Fibroblast of skin of left quadriceps (primary cell): ENCODE measurements at regions not wholly inside any gene's neighbourhood (a gene's known extent, or its start where the extent isn't known, plus 50 kb on each side); places are given as distances from the start of the nearest gene placed in this dataset.

Source experiments
- DNase-seq, 2 experiments: peaks; one replicate each; pipeline ENCODE4 v3.0.0-alpha.2; 2013; ENCODE audit warnings: low read depth in 2 of 2

GRCh38 chr4:125062115-125063050 is 252.4 kb upstream of the FAT4 start:
- DNase-seq: no peak

DNA sequence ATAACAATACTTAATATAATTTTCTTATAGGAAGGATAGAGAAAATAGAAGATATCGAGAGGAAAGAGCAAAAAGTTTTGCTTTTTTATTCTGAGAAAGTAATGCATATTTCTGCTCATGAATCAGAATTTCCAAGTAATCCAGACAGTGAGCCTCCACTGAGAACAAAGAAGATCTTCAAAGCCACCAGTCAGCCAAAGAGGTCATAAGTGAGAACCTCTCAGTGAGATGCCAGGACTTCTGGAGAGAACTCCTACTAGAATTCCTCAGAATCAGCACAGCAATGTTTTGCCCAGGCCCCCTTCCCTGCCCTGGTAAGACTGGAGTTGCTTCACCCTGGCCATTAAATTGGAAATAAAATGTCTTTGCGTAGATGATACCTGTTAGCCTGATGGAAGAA is 254.4 kb upstream of the FAT4 start:
- no peak for DNase-seq

DNA sequence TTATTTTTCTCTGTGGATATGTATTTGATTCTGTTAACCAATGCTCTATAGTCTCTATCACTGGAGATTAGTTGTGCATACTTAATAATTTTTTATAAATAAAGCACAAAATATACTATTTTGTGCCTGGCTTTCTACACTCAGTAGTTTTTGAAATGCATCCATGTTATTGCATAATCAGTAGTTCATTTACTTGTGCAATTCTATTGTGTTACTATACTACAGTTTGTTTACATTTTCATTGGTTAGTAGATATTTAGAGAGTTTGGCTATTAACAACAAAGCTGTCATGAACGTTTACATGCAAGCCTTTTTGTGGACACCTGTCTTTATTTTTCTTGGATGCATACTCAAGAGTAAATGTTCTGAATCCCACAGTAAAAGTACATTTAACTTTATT is 265.0 kb upstream of the FAT4 start:
- no peak for DNase-seq

DNA sequence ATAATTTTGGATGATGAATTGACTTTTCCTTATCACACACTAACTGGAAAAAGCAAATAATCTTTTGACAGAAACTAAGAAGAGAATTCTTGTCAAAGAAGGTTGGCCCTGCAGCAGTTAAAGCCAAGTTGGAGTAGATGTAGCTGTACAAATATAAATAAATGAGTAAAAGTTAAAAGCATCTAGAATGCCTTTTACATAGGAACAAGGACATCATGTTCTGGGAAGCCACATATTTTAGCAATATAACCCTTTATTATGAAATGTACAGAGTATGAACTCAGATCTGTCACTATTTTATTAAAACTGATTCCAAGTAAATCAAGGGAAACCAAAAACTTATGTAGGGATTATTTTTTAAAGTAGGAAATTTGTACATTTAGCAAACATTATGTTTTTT is 269.4 kb upstream of the FAT4 start:
- DNase-seq: no peak

DNA sequence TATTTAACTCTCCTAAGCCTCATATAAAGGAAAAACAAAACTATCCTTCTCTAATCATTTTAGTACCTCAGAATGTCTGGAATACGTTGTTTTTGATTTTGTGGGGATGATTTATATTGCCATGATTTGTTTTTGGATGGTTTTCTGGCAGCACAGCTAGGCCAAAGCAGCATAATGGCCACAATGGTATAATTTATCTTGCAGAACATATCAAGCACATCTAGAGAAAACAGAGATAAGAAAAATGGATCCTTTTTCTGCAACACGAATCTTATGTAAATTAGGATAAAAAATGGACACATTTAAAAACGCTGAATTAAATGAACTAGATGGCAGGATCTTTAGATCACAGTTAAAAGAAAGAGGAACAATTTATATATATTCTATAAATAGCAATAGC is 269.9 kb upstream of the FAT4 start:
- DNase-seq: no peak

DNA sequence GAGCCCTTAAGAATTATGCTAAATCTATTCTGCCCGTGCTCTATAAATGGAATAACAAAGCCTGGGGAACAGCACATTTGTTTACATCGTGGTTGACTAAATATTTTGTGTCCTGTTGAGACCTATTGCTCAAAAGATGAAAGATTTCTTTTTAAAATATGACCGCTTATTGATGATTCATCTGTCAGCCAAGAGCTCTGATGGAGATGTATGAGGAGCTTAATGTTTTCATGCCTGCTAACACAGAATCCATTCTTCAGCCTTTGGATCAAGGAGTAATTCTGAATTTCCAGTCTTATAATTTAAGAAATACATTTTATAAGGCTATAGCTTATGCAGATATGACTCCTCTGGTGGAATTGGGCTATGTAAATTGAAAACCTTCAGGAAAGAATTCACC is 271.3 kb upstream of the FAT4 start:
- DNase-seq: peak in 1 of 2 experiments; percentile 11

- DNase-seq: peak; percentile 21 to 30
Measured at GRCh38 chr4:125042041-125042440, 272.7 kb upstream of the FAT4 start.

GRCh38 chr4:125041372-125041930 is 273.3 kb upstream of the FAT4 start:
- DNase-seq: no peak

GRCh38 chr4:125039550-125039949 is 275.2 kb upstream of the FAT4 start:
- no peak for DNase-seq

DNA sequence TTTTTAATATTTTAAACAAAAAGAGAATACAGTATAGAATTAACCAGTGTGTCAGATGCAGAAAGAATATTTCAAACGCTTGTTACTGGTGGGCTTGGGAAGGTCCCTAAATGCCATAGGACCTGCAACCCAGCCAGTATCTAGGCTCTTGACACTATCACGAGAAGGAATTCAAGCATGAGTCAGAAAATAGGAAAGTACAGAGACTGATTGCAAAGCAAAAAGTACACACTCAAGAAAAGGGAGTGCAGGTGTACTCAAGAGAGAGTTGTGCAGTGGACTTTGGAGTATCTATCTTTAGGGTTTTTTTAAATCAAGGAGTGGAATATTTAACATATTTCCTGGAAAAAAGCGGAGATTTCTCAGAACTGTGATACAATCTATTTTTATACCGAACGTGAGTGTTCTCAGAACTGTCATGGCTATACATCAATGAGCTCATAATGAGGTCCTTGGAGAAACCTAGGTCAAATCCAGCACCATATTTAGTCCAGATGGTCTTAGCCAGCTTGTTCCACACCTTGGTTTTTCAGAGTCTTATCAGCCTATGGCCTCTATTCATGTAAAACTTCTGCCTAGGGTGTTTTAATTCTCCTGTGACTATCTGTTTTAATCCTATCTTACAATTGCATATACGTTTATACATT is 291.8 kb upstream of the FAT4 start:
- no peak for DNase-seq

DNA sequence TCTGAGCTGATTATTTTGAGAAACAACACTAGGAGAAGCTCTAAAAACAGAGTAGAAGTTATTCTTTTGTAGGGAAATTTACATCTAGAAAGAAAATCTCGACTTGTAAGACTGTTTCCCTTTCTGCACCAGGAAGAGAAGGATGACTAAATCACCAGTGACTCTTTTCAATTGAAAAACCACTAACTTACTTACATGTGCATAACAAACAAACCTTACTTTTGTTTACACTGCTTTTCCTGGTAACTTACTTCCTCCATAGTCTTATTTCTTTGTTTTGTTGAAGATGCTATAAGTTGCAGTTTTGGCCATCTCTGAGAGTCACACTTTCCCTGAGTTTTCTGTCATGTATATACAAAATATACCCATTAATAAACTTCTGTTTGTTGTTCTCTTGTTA is 293.6 kb upstream of the FAT4 start:
- DNase-seq: no peak

DNA sequence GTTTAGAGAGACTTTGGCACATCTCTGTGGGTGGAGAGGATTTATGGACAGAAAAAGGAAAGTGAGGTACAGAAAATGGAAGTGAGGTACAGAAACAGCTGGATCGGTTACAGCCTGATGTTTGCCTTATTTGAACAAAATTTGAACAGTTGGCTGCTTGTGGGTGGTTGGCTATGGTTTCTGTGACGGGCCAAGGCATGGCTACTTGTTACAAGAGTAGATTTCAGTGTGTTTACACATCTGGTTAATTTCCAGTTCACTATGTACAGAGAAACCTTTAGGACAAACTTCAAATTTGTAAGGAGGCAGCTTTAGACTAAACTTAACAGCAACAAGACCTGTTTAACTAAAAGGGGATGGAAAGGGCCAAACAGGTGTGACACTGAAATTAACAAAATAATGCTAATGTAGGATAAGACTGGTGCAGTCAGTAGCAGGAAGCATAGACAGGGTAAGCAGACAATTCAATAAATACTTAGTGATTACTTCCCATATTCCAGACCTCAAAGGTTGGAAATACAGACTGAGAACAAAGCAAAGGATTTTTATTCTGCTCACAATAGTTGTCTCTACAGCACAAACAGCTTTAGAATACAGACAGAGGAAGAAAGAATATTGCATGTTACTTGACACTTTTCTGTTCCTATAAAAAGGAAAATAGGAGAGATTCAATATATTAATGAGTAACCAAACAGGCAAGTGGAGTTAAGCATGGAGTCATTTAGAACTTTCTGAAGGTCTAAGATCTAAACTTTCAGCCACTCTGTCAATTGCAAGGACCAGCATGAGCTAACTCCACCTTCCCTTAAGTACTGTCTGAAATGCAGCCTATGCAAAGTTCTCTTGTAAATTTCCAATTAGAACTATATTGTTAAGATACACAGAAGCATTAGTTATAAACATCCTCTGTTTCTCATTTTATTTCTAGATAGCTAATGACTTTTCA is 294.4 kb upstream of the FAT4 start:
- no peak for DNase-seq

DNA sequence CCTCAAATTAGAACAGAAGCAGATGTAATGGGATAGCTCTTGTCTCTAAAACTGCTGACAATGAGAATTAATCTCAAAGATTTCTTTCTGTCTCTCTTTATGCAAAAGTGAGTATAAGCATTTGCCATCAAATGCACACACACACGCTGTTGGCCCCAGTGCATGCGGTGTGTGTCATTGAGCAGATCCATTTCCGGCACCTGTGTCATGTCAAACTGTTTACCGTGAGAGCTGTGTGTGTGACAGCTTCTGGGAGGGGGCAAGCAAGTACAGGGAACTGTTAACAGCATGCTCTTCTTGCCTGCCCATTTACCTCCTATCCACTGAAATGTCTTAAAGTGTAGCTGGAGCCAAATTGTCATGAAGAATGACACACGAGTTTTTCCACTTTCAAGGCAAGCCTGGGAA is 297.9 kb upstream of the FAT4 start:
- DNase-seq: no peak

DNA sequence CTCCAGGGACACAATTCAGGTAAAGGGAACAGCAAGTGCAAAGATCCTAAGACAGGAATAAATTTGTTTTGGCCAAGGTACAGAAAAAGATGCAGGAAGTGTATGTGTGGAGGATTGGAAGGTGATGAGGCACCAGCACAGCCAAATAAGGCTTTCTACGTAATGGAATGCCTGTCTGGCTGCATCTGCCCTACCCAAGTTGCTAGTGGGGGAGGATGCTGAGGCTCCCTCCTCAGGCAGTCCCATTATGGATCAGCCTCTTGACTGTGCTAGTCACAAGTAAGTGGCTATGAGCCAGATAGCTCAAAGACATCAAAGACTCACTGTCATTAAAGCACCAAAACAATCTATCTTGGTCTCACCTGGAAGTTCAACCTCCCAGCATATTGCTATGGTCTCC is 300.9 kb upstream of the FAT4 start:
- DNase-seq: peak in 1 of 2 experiments; percentile 3

GRCh38 chr4:125011646-125012045 is 299.1 kb upstream of the ANKRD50 start:
- no peak for DNase-seq

GRCh38 chr4:125010796-125011503 is 298.4 kb upstream of the ANKRD50 start:
- DNase-seq: no peak

- DNase-seq: no peak
Measured at GRCh38 chr4:125008676-125009075, 296.1 kb upstream of the ANKRD50 start.

GRCh38 chr4:125004676-125005075 is 292.1 kb upstream of the ANKRD50 start:
- no peak for DNase-seq

DNA sequence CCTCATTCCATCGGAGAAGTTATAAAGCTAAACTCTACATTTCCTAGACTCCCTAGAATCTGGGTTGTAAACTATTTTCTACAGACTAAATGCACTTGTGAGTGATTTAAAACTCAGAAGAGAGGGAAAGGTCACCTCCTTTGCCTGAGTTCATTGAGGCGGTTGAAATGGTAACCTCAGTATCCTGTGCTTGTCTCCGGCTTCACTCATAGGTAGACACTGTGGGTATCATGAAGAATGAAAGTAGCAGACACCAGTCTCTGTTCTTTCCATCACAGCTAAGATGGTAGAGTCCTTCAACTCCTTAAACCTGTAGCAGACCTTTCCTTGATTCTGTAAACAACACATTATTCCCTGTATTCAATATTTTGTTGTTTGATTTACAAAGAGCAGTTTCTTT is 291.3 kb upstream of the ANKRD50 start:
- no peak for DNase-seq

- no peak for DNase-seq
Measured at GRCh38 chr4:124997991-124998390, 285.5 kb upstream of the ANKRD50 start.

DNA sequence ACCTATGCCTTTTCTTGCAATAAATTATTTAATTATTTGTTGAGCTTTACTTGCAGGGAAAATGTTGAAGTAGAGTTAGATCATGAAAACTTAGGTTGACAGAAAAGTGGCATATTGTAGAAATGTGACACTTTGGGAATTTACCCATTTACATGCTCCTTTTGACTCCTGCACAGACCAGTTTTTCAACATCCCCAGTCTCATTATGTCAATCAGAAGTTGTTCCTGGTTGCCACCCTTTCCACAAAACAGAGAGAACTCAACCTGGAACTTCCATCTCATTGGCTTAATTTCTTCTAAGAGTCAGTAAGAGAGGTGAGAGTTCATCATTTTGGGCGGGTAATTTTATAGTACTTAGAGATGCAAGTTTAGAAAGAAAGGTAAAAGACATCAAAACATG is 284.6 kb upstream of the ANKRD50 start:
- no peak for DNase-seq
